HepG2 (cell line): ENCODE measurements at regions not wholly inside any gene's neighbourhood (a gene's known extent, or its start where the extent isn't known, plus 50 kb on each side); places are given as distances from the start of the nearest gene placed in this dataset.

ENCODE experiments used
- ATAC-seq: fragments of 200-7000 bp; cut with Tn5 transposase; 3 replicates; pipeline ENCODE4 v1.9.1; 2020; ENCODE audit warnings: mild to moderate bottlenecking, moderate library complexity
- BruUV-seq: library from RNA; stranded (reverse); fragments of 400-500 nt; replicated peaks from 2 replicates; lab custom pipeline; 2021; lab: Mats Ljungman, UMichigan
- CTCF ChIA-PET: fragments of 300-600 bp; formaldehyde crosslinking; extraction: SDS; loops from one replicate; lab custom pipeline; 2021; ENCODE audit warnings: low total read pairs, inconsistent platforms, low intra/inter-chr PET ratio; lab: Yijun Ruan, JAX
- POLR2A ChIA-PET: fragments of 350-600 bp; sonication (Branson Sonifier 250); formaldehyde crosslinking; loops from one replicate; lab custom pipeline; 2020; ENCODE audit warnings: antibody characterized with exemption, inconsistent platforms; lab: Yijun Ruan, JAX
- DNase-seq: peaks from one replicate; pipeline ENCODE4 v3.0.0-alpha.2; 2015; ENCODE audit warnings: low spot score
- FAIRE-seq: peaks from 3 replicates; lab custom pipeline; 2011; peaks lifted over from hg19 to GRCh38; lab: Jason Lieb, UNC
- H2AFZ ChIP-seq: one replicate; pipeline ENCODE4 v1.6.1; 2011; ENCODE audit warnings: low read length, inconsistent platforms
- H3K27ac ChIP-seq: fragments of 300-600 bp; 3 replicates; pipeline ENCODE4 v1.8.0; 2011; ENCODE audit warnings: mixed run types, mild to moderate bottlenecking, mixed read lengths, low read length, inconsistent platforms; ENCODE audit not compliant: insufficient read depth; ENCODE audit errors: extremely low read length
- H3K27me3 ChIP-seq, 2 experiments: fragments of 200-600 bp in 1 of 2; 2 replicates in 1 of 2; 3 replicates in 1 of 2; pipeline versions ENCODE4 v1.6.0 to v1.8.0; 2011; ENCODE audit warnings: low read length in 2 of 2, mild to moderate bottlenecking in 2 of 2, moderate library complexity in 2 of 2, inconsistent platforms in 1 of 2; ENCODE audit not compliant: insufficient read depth in 2 of 2, control insufficient read depth in 1 of 2
- H3K36me3 ChIP-seq, 2 experiments: fragments of 200-600 bp in 1 of 2; replicated peaks in 1 of 2; 2 replicates in 1 of 2; 3 replicates in 1 of 2; pipeline versions ENCODE4 v1.5.1 to v1.8.0; 2011; ENCODE audit warnings: low read length in 2 of 2, inconsistent platforms in 1 of 2; ENCODE audit not compliant: insufficient read depth in 2 of 2, control insufficient read depth in 1 of 2
- H3K4me1 ChIP-seq: 2 replicates; pipeline ENCODE4 v1.5.1; 2012; ENCODE audit warnings: low read length, inconsistent platforms; ENCODE audit not compliant: insufficient read depth
- H3K4me2 ChIP-seq: 2 replicates; pipeline ENCODE4 v1.6.0; 2011; ENCODE audit warnings: low read depth, low read length, inconsistent platforms
- H3K4me3 ChIP-seq, 3 experiments: fragments of 200-600 bp in 1 of 3; sonication (generic), shearing (Covaris generic) in 1 of 3; replicated peaks in 1 of 3; 2 replicates each; pipeline ENCODE4 v1.5.1; 2011 to 2016; ENCODE audit warnings: low read length in 3 of 3, inconsistent platforms in 2 of 3, low read depth in 2 of 3, mild to moderate bottlenecking in 2 of 3, control low read depth in 1 of 3, mixed read lengths in 1 of 3; ENCODE audit not compliant: insufficient read depth in 1 of 3
- H3K79me2 ChIP-seq: one replicate; pipeline ENCODE4 v1.6.1; 2011; ENCODE audit warnings: low read length, inconsistent platforms; ENCODE audit not compliant: insufficient read depth
- H3K9ac ChIP-seq: 2 replicates; pipeline ENCODE4 v1.6.0; 2011; ENCODE audit warnings: mild to moderate bottlenecking, low read depth, low read length, inconsistent platforms; ENCODE audit not compliant: insufficient read depth
- H3K9me3 ChIP-seq: 2 replicates; pipeline ENCODE4 v1.5.1; 2012; ENCODE audit warnings: mild to moderate bottlenecking, low read length
- H4K20me1 ChIP-seq: 2 replicates; pipeline ENCODE4 v1.6.0; 2011; ENCODE audit warnings: inconsistent platforms, mild to moderate bottlenecking, low read length, moderate library complexity; ENCODE audit not compliant: insufficient read depth
- DBP ChIP-seq: sonication (generic); formaldehyde crosslinking; IDR thresholded peaks from 2 replicates; pipeline ENCODE4 v1.4.0; 2020; ENCODE audit warnings: missing genetic modification reagents; ENCODE audit errors: not compliant biosample characterization
- ELF1 ChIP-seq: sonication (generic); formaldehyde crosslinking; IDR thresholded peaks from 2 replicates; pipeline ENCODE4 v1.4.0; 2020; ENCODE audit warnings: missing genetic modification reagents
- HNRNPH1 ChIP-seq: fragments of 200-400 bp; formaldehyde crosslinking; optimal IDR thresholded peaks from 2 replicates; pipeline ENCODE3; 2017; ENCODE audit warnings: mild to moderate bottlenecking, low read depth, low read length
- IRF9 ChIP-seq: sonication (generic); formaldehyde crosslinking; IDR thresholded peaks from 2 replicates; pipeline ENCODE4 v1.8.0; 2022; ENCODE audit warnings: missing genetic modification reagents, mild to moderate bottlenecking, borderline replicate concordance
- MIER2 ChIP-seq: IDR thresholded peaks from 2 replicates; pipeline ENCODE4 v1.6.1; 2016; ENCODE audit warnings: missing biosample characterization, missing genetic modification reagents
- MXD1 ChIP-seq: sonication (generic); formaldehyde crosslinking; IDR thresholded peaks from 2 replicates; pipeline ENCODE4 v1.4.0; 2020; ENCODE audit warnings: mild to moderate bottlenecking, missing genetic modification reagents
- MZF1 ChIP-seq: sonication (generic); formaldehyde crosslinking; IDR thresholded peaks from 2 replicates; pipeline ENCODE4 v1.8.1; 2023; ENCODE audit warnings: mild to moderate bottlenecking, missing genetic modification reagents, borderline replicate concordance
- PITX1 ChIP-seq: sonication (generic); formaldehyde crosslinking; IDR thresholded peaks from 2 replicates; pipeline ENCODE4 v1.5.1; 2020; ENCODE audit warnings: mild to moderate bottlenecking, missing genetic modification reagents
- RBM39 ChIP-seq: fragments of 200-400 bp; formaldehyde crosslinking; IDR thresholded peaks from one replicate; pipeline ENCODE4 v1.6.1; 2018; ENCODE audit warnings: antibody characterized with exemption, mild to moderate bottlenecking, low read depth, low read length; ENCODE audit not compliant: poor library complexity, severe bottlenecking
- TBL1XR1 ChIP-seq: fragments of 150-350 bp; IDR thresholded peaks from 2 replicates; pipeline ENCODE4 v1.6.1; 2014; ENCODE audit warnings: borderline replicate concordance, low read length; ENCODE audit not compliant: partially characterized antibody
- TMF1 ChIP-seq: sonication (generic); formaldehyde crosslinking; IDR thresholded peaks from 2 replicates; pipeline ENCODE4 v1.8.1; 2022; ENCODE audit warnings: low read depth, missing genetic modification reagents
- ZBTB34 ChIP-seq: sonication (generic); formaldehyde crosslinking; IDR thresholded peaks from 2 replicates; pipeline ENCODE4 v1.8.0; 2022; ENCODE audit warnings: mild to moderate bottlenecking, missing genetic modification reagents
- ZBTB4 ChIP-seq: sonication (generic); formaldehyde crosslinking; IDR thresholded peaks from 2 replicates; pipeline ENCODE4 v1.4.0; 2020; ENCODE audit warnings: missing genetic modification reagents, mild to moderate bottlenecking, borderline replicate concordance
- ZNF124 ChIP-seq: sonication (generic); formaldehyde crosslinking; IDR thresholded peaks from 2 replicates; pipeline ENCODE4 v1.4.0; 2020; ENCODE audit warnings: missing genetic modification reagents
- ZNF180 ChIP-seq: sonication (generic); formaldehyde crosslinking; IDR thresholded peaks from 2 replicates; pipeline ENCODE4 v1.4.0; 2020; ENCODE audit warnings: low read depth, missing genetic modification reagents, borderline replicate concordance
- ZNF496 ChIP-seq: sonication (generic); formaldehyde crosslinking; IDR thresholded peaks from 2 replicates; pipeline ENCODE4 v1.8.1; 2023; ENCODE audit warnings: mild to moderate bottlenecking, moderate library complexity, missing genetic modification reagents; ENCODE audit not compliant: insufficient replicate concordance
- ZNF557 ChIP-seq: sonication (generic); formaldehyde crosslinking; IDR thresholded peaks from 2 replicates; pipeline ENCODE4 v1.4.0; 2020; ENCODE audit warnings: missing genetic modification reagents
- ZNF619 ChIP-seq: sonication (generic); formaldehyde crosslinking; IDR thresholded peaks from 2 replicates; pipeline ENCODE4 v1.4.0; 2020; ENCODE audit warnings: mild to moderate bottlenecking, missing genetic modification reagents
- WGBS: methylation state at CpG from one replicate; pipeline ENCODE4 v1.1.6; 2017; ENCODE audit warnings: low lambda C conversion rate; 5-methylcytosine and 5-hydroxymethylcytosine counted together
- in situ Hi-C: cut with HindIII; loops from 2 replicates; pipeline ENCODE4 v1.10.0; 2017; ENCODE audit warnings: low pct_unique_long_range_greater_than_20kb; ENCODE audit not compliant: extremely low pct_ligation_motif_present
- intact Hi-C: fragments of 100-400 bp; cut with micrococcal nuclease; formaldehyde crosslinking; loops from one replicate; pipeline ENCODE4 v1.10.0; 2022; ENCODE audit not compliant: unreplicated experiment

GRCh38 chr2:17052001-17052400 lies 386.4 kb upstream of the CYRIA start:
- no peaks in the 10 kb centered on the region for H3K36me3 ChIP-seq
- H3K79me2 ChIP-seq = no peaks in the 10 kb centered on the region
- H4K20me1 ChIP-seq = no peaks in the 10 kb centered on the region
- no peak overlapping the region for H3K4me3 ChIP-seq
- in situ Hi-C loops (no loop called here), intact Hi-C loops (no loop called here)
- H3K27ac ChIP-seq = no peak overlapping the region
- no peak overlapping the region for H3K4me2 ChIP-seq
- H3K27me3 ChIP-seq = no peaks in the 10 kb centered on the region
- no peak overlapping the region for H3K9ac ChIP-seq
- H3K9me3 ChIP-seq = no peaks in the 10 kb centered on the region
- WGBS = 78% methylated on average over 5 of the region's 5 CpGs
- POLR2A ChIA-PET = no interaction called here
- H3K4me1 ChIP-seq = no peaks in the 10 kb centered on the region
- no peak overlapping the region for H2AFZ ChIP-seq
- DNase-seq (no peak), FAIRE-seq (no peak), ATAC-seq (no peak)
- TF ChIP-seq ZBTB34 (no peak), ZNF557 (CRISPR knock-in tag) (no peak), ELF1 (CRISPR knock-in tag) (no peak), MIER2 (CRISPR knock-in tag) (no peak), MZF1 (no peak), DBP (no peak), TBL1XR1 (no peak), MXD1 (CRISPR knock-in tag) (no peak), PITX1 (CRISPR knock-in tag) (no peak), ZNF180 (no peak), ZNF124 (CRISPR knock-in tag) (no peak), TMF1 (CRISPR knock-in tag) (no peak), IRF9 (CRISPR knock-in tag) (no peak), ZNF496 (CRISPR knock-in tag) (no peak), ZNF619 (CRISPR knock-in tag) (no peak), HNRNPH1 (no peak), ZBTB4 (no peak), RBM39 (no peak)
- BruUV-seq = no TSS peak
- CTCF ChIA-PET = no interaction called here
